ENCODE measurements at regions not wholly inside any gene's neighbourhood (a gene's known extent, or its start where the extent isn't known, plus 50 kb on each side); places are given as distances from the start of the nearest gene placed in this dataset.
A peak's percentile ranks its signal among the peaks of the same experiment; 100 is the strongest.

DNA sequence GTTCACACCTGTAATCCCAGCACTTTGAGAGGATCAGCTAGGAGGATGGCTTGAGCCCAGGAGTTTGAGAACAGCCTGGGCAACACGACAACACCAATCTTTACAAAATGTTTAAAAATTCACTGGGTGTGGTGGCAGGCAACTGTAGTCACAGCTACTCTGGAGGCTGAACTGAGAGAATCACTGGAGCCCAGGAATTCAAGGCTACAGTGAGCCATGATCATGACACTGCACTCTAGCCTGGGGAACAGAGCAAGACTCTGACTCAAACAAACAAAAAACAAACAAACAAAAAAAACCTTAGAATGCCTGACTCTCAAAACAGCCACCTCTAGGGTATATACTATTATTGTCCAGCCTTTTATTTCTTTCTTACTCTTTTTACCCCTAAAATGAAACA lies 56.5 kb upstream of the PAPSS2 start:
- TF ChIP-seq EP300 (IDR thresholded peaks at IDR 0.05; ENCODE audit: borderline replicate concordance) (no peak), RAD21 (IDR thresholded peaks at IDR 0.05; ENCODE audit: low read depth) (no peak), FOXM1 (IDR thresholded peaks at IDR 0.05; ENCODE audit: borderline replicate concordance, low read depth) (no peak), ZBTB7A (IDR thresholded peaks at IDR 0.05; ENCODE audit: low read depth) (no peak), TCF12 (IDR thresholded peaks at IDR 0.05; ENCODE audit: low read depth) (no peak), CREB1 (IDR thresholded peaks at IDR 0.05; ENCODE audit: low read depth) (no peak), USF1 (IDR thresholded peaks at IDR 0.05) (no peak), YY1 (IDR thresholded peaks at IDR 0.05; ENCODE audit: low read depth) (no peak), TEAD4 (IDR thresholded peaks at IDR 0.05) (no peak), NFIC (IDR thresholded peaks at IDR 0.05) (no peak), CEBPB (IDR thresholded peaks at IDR 0.05) (no peak), TAF1 (IDR thresholded peaks at IDR 0.05; ENCODE audit: low read depth) (no peak), EGR1 (IDR thresholded peaks at IDR 0.05) (no peak)
- TF ChIP-seq, protein P1, sequence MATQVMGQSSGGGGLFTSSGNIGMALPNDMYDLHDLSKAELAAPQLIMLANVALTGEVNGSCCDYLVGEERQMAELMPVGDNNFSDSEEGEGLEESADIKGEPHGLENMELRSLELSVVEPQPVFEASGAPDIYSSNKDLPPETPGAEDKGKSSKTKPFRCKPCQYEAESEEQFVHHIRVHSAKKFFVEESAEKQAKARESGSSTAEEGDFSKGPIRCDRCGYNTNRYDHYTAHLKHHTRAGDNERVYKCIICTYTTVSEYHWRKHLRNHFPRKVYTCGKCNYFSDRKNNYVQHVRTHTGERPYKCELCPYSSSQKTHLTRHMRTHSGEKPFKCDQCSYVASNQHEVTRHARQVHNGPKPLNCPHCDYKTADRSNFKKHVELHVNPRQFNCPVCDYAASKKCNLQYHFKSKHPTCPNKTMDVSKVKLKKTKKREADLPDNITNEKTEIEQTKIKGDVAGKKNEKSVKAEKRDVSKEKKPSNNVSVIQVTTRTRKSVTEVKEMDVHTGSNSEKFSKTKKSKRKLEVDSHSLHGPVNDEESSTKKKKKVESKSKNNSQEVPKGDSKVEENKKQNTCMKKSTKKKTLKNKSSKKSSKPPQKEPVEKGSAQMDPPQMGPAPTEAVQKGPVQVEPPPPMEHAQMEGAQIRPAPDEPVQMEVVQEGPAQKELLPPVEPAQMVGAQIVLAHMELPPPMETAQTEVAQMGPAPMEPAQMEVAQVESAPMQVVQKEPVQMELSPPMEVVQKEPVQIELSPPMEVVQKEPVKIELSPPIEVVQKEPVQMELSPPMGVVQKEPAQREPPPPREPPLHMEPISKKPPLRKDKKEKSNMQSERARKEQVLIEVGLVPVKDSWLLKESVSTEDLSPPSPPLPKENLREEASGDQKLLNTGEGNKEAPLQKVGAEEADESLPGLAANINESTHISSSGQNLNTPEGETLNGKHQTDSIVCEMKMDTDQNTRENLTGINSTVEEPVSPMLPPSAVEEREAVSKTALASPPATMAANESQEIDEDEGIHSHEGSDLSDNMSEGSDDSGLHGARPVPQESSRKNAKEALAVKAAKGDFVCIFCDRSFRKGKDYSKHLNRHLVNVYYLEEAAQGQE (IDR thresholded peaks at IDR 0.05; ENCODE audit: low read depth), result no peak

DNA sequence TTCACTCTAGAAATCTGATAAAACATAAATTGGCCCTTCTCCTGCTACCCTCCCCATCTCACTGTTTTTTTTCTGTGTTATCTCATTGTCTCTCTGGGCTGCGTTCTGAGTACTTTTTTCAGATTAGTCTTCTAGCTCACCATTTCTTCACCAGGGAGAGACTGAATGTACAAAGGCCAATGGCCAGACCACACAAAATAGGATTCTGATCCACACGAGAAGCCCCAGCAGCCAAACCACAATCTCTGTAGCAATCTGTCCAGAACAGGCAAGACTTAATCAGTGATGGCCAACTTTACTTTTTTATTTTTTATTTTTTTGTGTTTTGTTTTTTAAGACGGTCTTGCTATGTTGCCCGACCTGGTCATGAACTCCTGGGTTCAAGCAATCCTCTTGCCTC lies 55.9 kb upstream of the PAPSS2 start:
- TF ChIP-seq FOXM1 (IDR thresholded peaks at IDR 0.05; ENCODE audit: borderline replicate concordance, low read depth) (no peak), YY1 (IDR thresholded peaks at IDR 0.05; ENCODE audit: low read depth) (no peak), NFIC (IDR thresholded peaks at IDR 0.05) (no peak), RAD21 (IDR thresholded peaks at IDR 0.05; ENCODE audit: low read depth) (no peak), USF1 (IDR thresholded peaks at IDR 0.05) (no peak), TEAD4 (IDR thresholded peaks at IDR 0.05) (no peak), CEBPB (IDR thresholded peaks at IDR 0.05) (no peak), CREB1 (IDR thresholded peaks at IDR 0.05; ENCODE audit: low read depth) (no peak), EP300 (IDR thresholded peaks at IDR 0.05; ENCODE audit: borderline replicate concordance) (no peak), ZBTB7A (IDR thresholded peaks at IDR 0.05; ENCODE audit: low read depth) (no peak), TAF1 (IDR thresholded peaks at IDR 0.05; ENCODE audit: low read depth) (no peak), TCF12 (IDR thresholded peaks at IDR 0.05; ENCODE audit: low read depth) (no peak), EGR1 (IDR thresholded peaks at IDR 0.05) (no peak)
- TF ChIP-seq, protein P2, sequence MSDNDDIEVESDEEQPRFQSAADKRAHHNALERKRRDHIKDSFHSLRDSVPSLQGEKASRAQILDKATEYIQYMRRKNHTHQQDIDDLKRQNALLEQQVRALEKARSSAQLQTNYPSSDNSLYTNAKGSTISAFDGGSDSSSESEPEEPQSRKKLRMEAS (IDR thresholded peaks at IDR 0.05), result no peak
- TF ChIP-seq, protein P1 (IDR thresholded peaks at IDR 0.05; ENCODE audit: low read depth), result no peak

GRCh38 chr10:87605628-87606251 lies 53.9 kb upstream of the PAPSS2 start:
- no peak for TF ChIP-seq TAF1 (IDR thresholded peaks at IDR 0.05; ENCODE audit: low read depth)
- no peak for TF ChIP-seq FOXM1 (IDR thresholded peaks at IDR 0.05; ENCODE audit: borderline replicate concordance, low read depth)
- TF ChIP-seq CREB1 (IDR thresholded peaks at IDR 0.05; ENCODE audit: low read depth), result no peak
- no peak for TF ChIP-seq TEAD4 (IDR thresholded peaks at IDR 0.05)
- no peak for TF ChIP-seq YY1 (IDR thresholded peaks at IDR 0.05; ENCODE audit: low read depth)
- peak; percentile 38; the same call in 1 of the 2 replicates for TF ChIP-seq TCF12 (IDR thresholded peaks at IDR 0.05; ENCODE audit: low read depth)
- TF ChIP-seq NFIC (IDR thresholded peaks at IDR 0.05), result peak; percentile 67
- peak; percentile 35; the same call in 1 of the 2 replicates for TF ChIP-seq EP300 (IDR thresholded peaks at IDR 0.05; ENCODE audit: borderline replicate concordance)
- TF ChIP-seq, protein P2 (IDR thresholded peaks at IDR 0.05), result peak; percentile 82
- TF ChIP-seq USF1 (IDR thresholded peaks at IDR 0.05), result no peak

- TF ChIP-seq CREB1 (IDR thresholded peaks at IDR 0.05; ENCODE audit: low read depth), result no peak
- peak; percentile 68 for TF ChIP-seq NFIC (IDR thresholded peaks at IDR 0.05)
- TF ChIP-seq CEBPB (IDR thresholded peaks at IDR 0.05), result peak; percentile 85
- TF ChIP-seq FOXM1 (IDR thresholded peaks at IDR 0.05; ENCODE audit: borderline replicate concordance, low read depth), result no peak
Measured at GRCh38 chr10:87608756-87609155, 50.9 kb upstream of the PAPSS2 start.

Measured in Ishikawa (cell line).